OCI-LY1 (cell line): ENCODE measurements at regions not wholly inside any gene's neighbourhood (a gene's known extent, or its start where the extent isn't known, plus 50 kb on each side); places are given as distances from the start of the nearest gene placed in this dataset.

ENCODE experiments used
- H2AFZ ChIP-seq: fragments of 200-600 bp; sonication (generic), shearing (Covaris generic); 2 replicates; pipeline ENCODE4 v1.6.0; 2014; ENCODE audit warnings: antibody characterized with exemption, mild to moderate bottlenecking, low read length
- H3F3A ChIP-seq: fragments of 200-600 bp; sonication (generic), shearing (Covaris generic); 2 replicates; pipeline ENCODE4 v1.6.0; 2014; ENCODE audit warnings: mild to moderate bottlenecking, antibody characterized with exemption, low read length, moderate library complexity; ENCODE audit not compliant: insufficient read depth
- H3K27ac ChIP-seq: fragments of 200-600 bp; sonication (generic); 2 replicates; pipeline ENCODE4 v1.5.1; 2014; ENCODE audit warnings: low read length, mixed run types, mild to moderate bottlenecking, low read depth; ENCODE audit not compliant: poor library complexity, severe bottlenecking
- H3K27me3 ChIP-seq: fragments of 200-600 bp; sonication (generic); 2 replicates; pipeline ENCODE4 v1.6.0; 2014; ENCODE audit warnings: antibody characterized with exemption, mild to moderate bottlenecking, low read length, moderate library complexity; ENCODE audit not compliant: insufficient read depth
- H3K36me3 ChIP-seq: fragments of 200-600 bp; sonication (generic); 2 replicates; pipeline ENCODE4 v1.6.1; 2014; ENCODE audit warnings: mild to moderate bottlenecking, antibody characterized with exemption, low read length, moderate library complexity, mixed read lengths; ENCODE audit not compliant: insufficient read depth
- H3K4me1 ChIP-seq: fragments of 200-600 bp; sonication (generic); 2 replicates; pipeline ENCODE4 v1.5.1; 2014; ENCODE audit warnings: mild to moderate bottlenecking, low read length, moderate library complexity; ENCODE audit not compliant: insufficient read depth, severe bottlenecking
- H3K4me2 ChIP-seq: fragments of 200-600 bp; sonication (generic), shearing (Covaris generic); 2 replicates; pipeline ENCODE4 v1.6.1; 2014; ENCODE audit warnings: low read length
- H3K4me3 ChIP-seq: fragments of 200-600 bp; sonication (generic); 2 replicates; pipeline ENCODE4 v1.5.1; 2014; ENCODE audit warnings: low read length, low read depth, mild to moderate bottlenecking, mixed read lengths; ENCODE audit not compliant: poor library complexity, severe bottlenecking
- H3K79me2 ChIP-seq: fragments of 200-600 bp; shearing (Covaris generic); 2 replicates; pipeline ENCODE4 v1.6.1; 2016; ENCODE audit warnings: mixed run types, low read length, mixed read lengths; ENCODE audit not compliant: insufficient read depth
- H3K9ac ChIP-seq: fragments of 200-600 bp; sonication (generic), shearing (Covaris generic); 2 replicates; pipeline ENCODE4 v1.6.1; 2014; ENCODE audit warnings: mild to moderate bottlenecking, low read length, mixed read lengths
- H3K9me2 ChIP-seq: fragments of 200-600 bp; sonication (generic), shearing (Covaris generic); 2 replicates; pipeline ENCODE4 v1.6.1; 2014; ENCODE audit warnings: low read depth, mild to moderate bottlenecking, low read length, mixed read lengths
- H3K9me3 ChIP-seq: fragments of 200-600 bp; shearing (Covaris generic); 2 replicates; pipeline ENCODE4 v1.6.1; 2014; ENCODE audit warnings: low read length, mixed read lengths
- H4K20me1 ChIP-seq: fragments of 200-600 bp; sonication (generic), shearing (Covaris generic); 2 replicates; pipeline ENCODE4 v1.6.0; 2016; ENCODE audit warnings: mild to moderate bottlenecking, low read length; ENCODE audit not compliant: insufficient read depth
- EZH2 ChIP-seq: fragments of 200-600 bp; sonication (generic), shearing (Covaris generic); IDR thresholded peaks from 2 replicates; pipeline ENCODE4 v1.8.0; 2017; ENCODE audit warnings: borderline replicate concordance, mixed run types, mild to moderate bottlenecking, antibody characterized with exemption, low read length, moderate library complexity, mixed read lengths
- TF ChIP-seq, protein P1 (sequence below): fragments of 200-600 bp; sonication (generic), shearing (Covaris generic); IDR thresholded peaks from 2 replicates; pipeline ENCODE4 v1.5.1; 2017; ENCODE audit warnings: mild to moderate bottlenecking, antibody characterized with exemption, low read length, moderate library complexity, mixed read lengths

DNA sequence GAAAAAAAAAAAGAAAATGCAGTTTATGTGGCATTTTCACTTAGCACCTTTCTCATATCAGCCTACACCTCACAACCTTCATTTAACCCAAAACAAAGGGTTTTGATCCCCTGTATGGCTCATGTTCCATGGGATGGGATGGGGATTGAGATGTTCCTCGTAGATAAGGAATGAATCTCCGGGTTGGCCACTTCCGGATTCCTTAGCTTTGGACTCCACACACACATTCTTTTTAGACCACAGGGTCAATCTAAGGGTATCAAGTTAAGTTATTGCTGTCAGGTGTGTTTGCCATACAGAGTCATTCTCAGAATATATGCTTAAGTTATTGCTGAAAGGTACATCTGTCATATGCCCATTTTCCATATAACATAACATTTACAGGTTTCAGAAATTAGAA lies 301.4 kb upstream of the TGFBR2 start:
- H3K79me2 ChIP-seq = no peaks in the 10 kb centered on the region
- H3K4me2 ChIP-seq = no peak overlapping the region
- no peaks in the 10 kb centered on the region for H3F3A ChIP-seq
- no peak overlapping the region for H2AFZ ChIP-seq
- H3K27ac ChIP-seq = no peak overlapping the region
- no peaks in the 10 kb centered on the region for H3K4me1 ChIP-seq
- H3K9ac ChIP-seq = no peak overlapping the region
- H3K9me2 ChIP-seq = no peaks in the 10 kb centered on the region
- H3K9me3 ChIP-seq = no peaks in the 10 kb centered on the region
- no peaks in the 10 kb centered on the region for H3K27me3 ChIP-seq
- TF ChIP-seq, protein P1, sequence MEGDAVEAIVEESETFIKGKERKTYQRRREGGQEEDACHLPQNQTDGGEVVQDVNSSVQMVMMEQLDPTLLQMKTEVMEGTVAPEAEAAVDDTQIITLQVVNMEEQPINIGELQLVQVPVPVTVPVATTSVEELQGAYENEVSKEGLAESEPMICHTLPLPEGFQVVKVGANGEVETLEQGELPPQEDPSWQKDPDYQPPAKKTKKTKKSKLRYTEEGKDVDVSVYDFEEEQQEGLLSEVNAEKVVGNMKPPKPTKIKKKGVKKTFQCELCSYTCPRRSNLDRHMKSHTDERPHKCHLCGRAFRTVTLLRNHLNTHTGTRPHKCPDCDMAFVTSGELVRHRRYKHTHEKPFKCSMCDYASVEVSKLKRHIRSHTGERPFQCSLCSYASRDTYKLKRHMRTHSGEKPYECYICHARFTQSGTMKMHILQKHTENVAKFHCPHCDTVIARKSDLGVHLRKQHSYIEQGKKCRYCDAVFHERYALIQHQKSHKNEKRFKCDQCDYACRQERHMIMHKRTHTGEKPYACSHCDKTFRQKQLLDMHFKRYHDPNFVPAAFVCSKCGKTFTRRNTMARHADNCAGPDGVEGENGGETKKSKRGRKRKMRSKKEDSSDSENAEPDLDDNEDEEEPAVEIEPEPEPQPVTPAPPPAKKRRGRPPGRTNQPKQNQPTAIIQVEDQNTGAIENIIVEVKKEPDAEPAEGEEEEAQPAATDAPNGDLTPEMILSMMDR = no peak
- TF ChIP-seq EZH2 = no peak
- no peak overlapping the region for H3K4me3 ChIP-seq
- no peaks in the 10 kb centered on the region for H3K36me3 ChIP-seq
- H4K20me1 ChIP-seq = no peaks in the 10 kb centered on the region

DNA sequence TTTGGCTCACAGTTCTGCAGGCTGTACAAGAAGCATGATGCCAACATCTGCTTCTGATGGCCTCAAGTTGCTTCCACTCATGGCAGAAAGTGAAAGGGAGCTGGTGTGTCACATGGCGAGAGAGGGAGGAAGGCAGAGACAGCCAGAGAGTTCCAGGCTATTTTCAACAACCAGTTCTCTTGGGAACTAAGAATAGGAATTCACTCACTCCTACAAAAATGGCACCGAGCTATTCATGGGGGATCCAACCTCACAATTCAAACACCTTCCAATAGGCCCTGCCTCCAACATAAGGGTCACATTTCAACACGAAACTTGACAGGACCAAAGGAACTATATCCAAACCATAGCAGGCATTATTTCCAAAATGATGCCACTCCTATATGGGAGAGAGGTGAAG lies 299.5 kb upstream of the TGFBR2 start:
- no peak overlapping the region for H3K4me2 ChIP-seq
- no peaks in the 10 kb centered on the region for H3K36me3 ChIP-seq
- no peak overlapping the region for H3K9ac ChIP-seq
- no peaks in the 10 kb centered on the region for H3F3A ChIP-seq
- H3K4me3 ChIP-seq = no peak overlapping the region
- H2AFZ ChIP-seq = no peak overlapping the region
- no peaks in the 10 kb centered on the region for H3K79me2 ChIP-seq
- no peaks in the 10 kb centered on the region for H4K20me1 ChIP-seq
- no peaks in the 10 kb centered on the region for H3K27me3 ChIP-seq
- no peak overlapping the region for H3K27ac ChIP-seq
- H3K9me3 ChIP-seq = no peaks in the 10 kb centered on the region
- H3K4me1 ChIP-seq = no peaks in the 10 kb centered on the region
- TF ChIP-seq EZH2 = no peak
- TF ChIP-seq, protein P1 = no peak
- no peaks in the 10 kb centered on the region for H3K9me2 ChIP-seq

DNA sequence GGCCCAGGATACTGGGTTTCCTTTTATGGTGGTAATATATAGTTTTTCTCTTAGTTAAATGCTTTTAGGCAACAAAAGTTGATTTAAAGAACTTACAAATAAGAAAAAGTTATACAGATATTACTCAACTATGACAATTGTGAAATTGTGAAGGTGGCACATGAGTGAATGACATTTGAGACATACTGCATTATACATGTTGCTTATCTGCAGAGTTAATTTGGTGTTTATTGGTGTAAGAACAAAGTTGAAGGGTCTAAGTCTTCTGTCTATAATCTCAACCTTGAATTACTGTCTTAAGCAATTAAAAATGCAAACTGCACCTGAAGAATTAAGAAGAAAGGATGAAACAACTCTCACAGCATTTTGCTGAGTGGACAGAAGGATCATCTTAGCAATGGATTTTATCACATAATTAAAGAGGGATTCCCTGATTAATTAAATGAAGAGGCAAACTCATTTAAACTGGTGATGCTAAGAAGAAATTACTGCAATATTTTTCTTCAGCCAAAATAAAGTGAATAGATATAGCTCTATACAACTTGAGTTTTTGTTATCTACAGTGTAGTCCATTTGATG lies 298.9 kb upstream of the TGFBR2 start:
- H3K4me2 ChIP-seq = no peak overlapping the region
- H2AFZ ChIP-seq = no peak overlapping the region
- no peak overlapping the region for H3K4me3 ChIP-seq
- H3K4me1 ChIP-seq = no peaks in the 10 kb centered on the region
- H3K27ac ChIP-seq = no peak overlapping the region
- TF ChIP-seq EZH2 = no peak
- TF ChIP-seq, protein P1 = no peak
- H3K79me2 ChIP-seq = no peaks in the 10 kb centered on the region
- no peaks in the 10 kb centered on the region for H3K9me2 ChIP-seq
- no peaks in the 10 kb centered on the region for H3K27me3 ChIP-seq
- no peak overlapping the region for H3K9ac ChIP-seq
- no peaks in the 10 kb centered on the region for H3K9me3 ChIP-seq
- no peaks in the 10 kb centered on the region for H3F3A ChIP-seq
- H4K20me1 ChIP-seq = no peaks in the 10 kb centered on the region
- H3K36me3 ChIP-seq = no peaks in the 10 kb centered on the region
